ENCODE measurements at regions not wholly inside any gene's neighbourhood (a gene's known extent, or its start where the extent isn't known, plus 50 kb on each side); places are given as distances from the start of the nearest gene placed in this dataset.
A peak's percentile ranks its signal among the peaks of the same experiment; 100 is the strongest.

- ATAC-seq: no peak
Observed at GRCh38 chr10:23493711-23494110, 54.8 kb downstream of the OTUD1 start.

- ATAC-seq: peak; percentile 95
Observed at GRCh38 chr10:23496727-23497126, 57.9 kb downstream of the OTUD1 start.

GRCh38 chr10:23499372-23500132, 60.7 kb downstream of the OTUD1 start:
- ATAC-seq: no peak

- no peak for ATAC-seq
Observed at GRCh38 chr10:23505797-23506465, 67.1 kb downstream of the OTUD1 start.

- ATAC-seq: peak; percentile 85
Observed at GRCh38 chr10:23512355-23513058, 73.6 kb downstream of the OTUD1 start.

- peak; percentile 90 for ATAC-seq
Observed at GRCh38 chr10:23513621-23514020, 74.7 kb downstream of the OTUD1 start.

GRCh38 chr10:23514321-23514720, 75.4 kb downstream of the OTUD1 start:
- ATAC-seq: no peak

GRCh38 chr10:23516530-23516929, 77.7 kb downstream of the OTUD1 start:
- ATAC-seq: no peak

- no peak for ATAC-seq
Observed at GRCh38 chr10:23517155-23517554, 78.3 kb downstream of the OTUD1 start.

- no peak for ATAC-seq
Observed at GRCh38 chr10:23521735-23522134, 82.9 kb downstream of the OTUD1 start.

- ATAC-seq: no peak
Observed at GRCh38 chr10:23522345-23522744, 83.5 kb downstream of the OTUD1 start.

- ATAC-seq: no peak
Observed at GRCh38 chr10:23523251-23523650, 84.4 kb downstream of the OTUD1 start.

GRCh38 chr10:23525406-23525805, 86.5 kb downstream of the OTUD1 start:
- ATAC-seq: peak; percentile 62

GRCh38 chr10:23528419-23528818, 89.5 kb downstream of the OTUD1 start:
- ATAC-seq: no peak

GRCh38 chr10:23529625-23530024, 90.8 kb downstream of the OTUD1 start:
- no peak for ATAC-seq

GRCh38 chr10:23530079-23530478, 91.2 kb downstream of the OTUD1 start:
- no peak for ATAC-seq

GRCh38 chr10:23533212-23533611, 94.3 kb downstream of the OTUD1 start:
- ATAC-seq: no peak

GRCh38 chr10:23534326-23534725, 95.5 kb downstream of the OTUD1 start:
- no peak for ATAC-seq

GRCh38 chr10:23534761-23535160, 95.9 kb downstream of the OTUD1 start:
- ATAC-seq: no peak

GRCh38 chr10:23535381-23535780, 96.5 kb downstream of the OTUD1 start:
- no peak for ATAC-seq

- no peak for ATAC-seq
Observed at GRCh38 chr10:23538968-23539367, 100.1 kb downstream of the OTUD1 start.

GRCh38 chr10:23540401-23541030, 101.6 kb downstream of the OTUD1 start:
- ATAC-seq: no peak

GRCh38 chr10:23543691-23544380, 105.0 kb downstream of the OTUD1 start:
- no peak for ATAC-seq
